ENCODE measurements at regions not wholly inside any gene's neighbourhood (a gene's known extent, or its start where the extent isn't known, plus 50 kb on each side); places are given as distances from the start of the nearest gene placed in this dataset.

DNA sequence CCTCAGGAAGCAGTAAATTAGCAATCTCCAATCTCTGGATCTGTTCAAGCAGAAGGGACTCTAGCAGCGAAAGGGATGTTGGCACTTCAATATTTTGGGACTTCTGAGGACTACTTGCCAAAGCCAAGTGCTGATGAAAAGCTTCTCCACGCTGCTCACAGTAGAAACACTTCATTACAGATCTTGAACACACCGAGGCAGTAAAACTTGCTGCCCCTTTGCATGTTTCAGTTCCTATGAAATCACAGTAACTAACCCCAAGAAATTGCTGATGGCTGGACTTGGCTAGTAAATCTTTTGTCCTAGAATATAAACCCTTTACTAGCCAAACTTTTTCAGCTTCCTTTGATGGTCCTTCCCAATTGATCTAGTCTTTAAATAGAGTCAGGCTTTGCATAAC, 750.5 kb upstream of the GRM7 start:
- H3K9ac ChIP-seq (ENCODE audit: low read depth, low read length) = no peak overlapping the region
- no peaks in the 10 kb centered on the region for H4K20me1 ChIP-seq (ENCODE audit: insufficient read depth, low read length)
- no peaks in the 10 kb centered on the region for H3K9me3 ChIP-seq (ENCODE audit: insufficient read depth, low read length, severe bottlenecking)
- no peak overlapping the region for H3K4me2 ChIP-seq (ENCODE audit: insufficient read depth, low read length)
- ATAC-seq (ENCODE audit: insufficient read depth, low read depth) (no peak), DNase-seq (no peak)
- TF ChIP-seq, protein P1, sequence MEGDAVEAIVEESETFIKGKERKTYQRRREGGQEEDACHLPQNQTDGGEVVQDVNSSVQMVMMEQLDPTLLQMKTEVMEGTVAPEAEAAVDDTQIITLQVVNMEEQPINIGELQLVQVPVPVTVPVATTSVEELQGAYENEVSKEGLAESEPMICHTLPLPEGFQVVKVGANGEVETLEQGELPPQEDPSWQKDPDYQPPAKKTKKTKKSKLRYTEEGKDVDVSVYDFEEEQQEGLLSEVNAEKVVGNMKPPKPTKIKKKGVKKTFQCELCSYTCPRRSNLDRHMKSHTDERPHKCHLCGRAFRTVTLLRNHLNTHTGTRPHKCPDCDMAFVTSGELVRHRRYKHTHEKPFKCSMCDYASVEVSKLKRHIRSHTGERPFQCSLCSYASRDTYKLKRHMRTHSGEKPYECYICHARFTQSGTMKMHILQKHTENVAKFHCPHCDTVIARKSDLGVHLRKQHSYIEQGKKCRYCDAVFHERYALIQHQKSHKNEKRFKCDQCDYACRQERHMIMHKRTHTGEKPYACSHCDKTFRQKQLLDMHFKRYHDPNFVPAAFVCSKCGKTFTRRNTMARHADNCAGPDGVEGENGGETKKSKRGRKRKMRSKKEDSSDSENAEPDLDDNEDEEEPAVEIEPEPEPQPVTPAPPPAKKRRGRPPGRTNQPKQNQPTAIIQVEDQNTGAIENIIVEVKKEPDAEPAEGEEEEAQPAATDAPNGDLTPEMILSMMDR (IDR thresholded peaks at IDR 0.05; ENCODE audit: borderline replicate concordance, extremely low read depth, low read length, poor library complexity, severe bottlenecking) = no peak
- no peak for TF ChIP-seq EZH2 (IDR thresholded peaks at IDR 0.05; ENCODE audit: borderline replicate concordance, low read depth, low read length, severe bottlenecking)
- no peaks in the 10 kb centered on the region for H3K36me3 ChIP-seq (ENCODE audit: insufficient read depth, low read length)
- H2AFZ ChIP-seq (ENCODE audit: low read depth, low read length) = no peak overlapping the region
- no peak overlapping the region for H3K27ac ChIP-seq (ENCODE audit: low read length)
- H3K4me3 ChIP-seq (ENCODE audit: low read depth in 1 of 2, low read length in 2 of 2) = no peak overlapping the region
- no peaks in the 10 kb centered on the region for H3K4me1 ChIP-seq (ENCODE audit: insufficient read depth, low read length)
- H3K27me3 ChIP-seq (ENCODE audit: insufficient read depth, low read length, poor library complexity) = no peaks in the 10 kb centered on the region
- H3K79me2 ChIP-seq (ENCODE audit: insufficient read depth, low read length) = no peaks in the 10 kb centered on the region

DNA sequence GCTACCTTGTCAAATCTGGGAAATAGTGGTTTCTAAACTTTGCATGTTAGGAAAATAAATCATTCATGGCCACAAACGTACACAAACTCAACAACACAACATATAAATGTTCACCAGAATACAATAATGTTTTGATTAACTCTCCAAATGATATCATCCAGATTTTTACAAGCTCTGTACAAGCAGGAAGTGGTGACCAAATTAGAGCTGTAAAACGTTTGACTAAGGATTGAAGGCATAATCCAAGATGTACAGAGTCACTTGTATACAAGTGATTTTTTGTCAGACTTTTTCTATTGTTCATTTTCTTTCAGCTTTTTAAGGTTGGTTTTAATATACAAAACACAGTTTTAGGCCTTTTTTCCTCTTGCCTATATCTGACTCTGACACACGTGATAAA, 748.4 kb upstream of the GRM7 start:
- no peaks in the 10 kb centered on the region for H3K36me3 ChIP-seq (ENCODE audit: insufficient read depth, low read length)
- H3K9me3 ChIP-seq (ENCODE audit: insufficient read depth, low read length, severe bottlenecking) = no peaks in the 10 kb centered on the region
- H3K79me2 ChIP-seq (ENCODE audit: insufficient read depth, low read length) = no peaks in the 10 kb centered on the region
- H3K27ac ChIP-seq (ENCODE audit: low read length) = no peak overlapping the region
- H2AFZ ChIP-seq (ENCODE audit: low read depth, low read length) = no peak overlapping the region
- ATAC-seq (ENCODE audit: insufficient read depth, low read depth) (no peak), DNase-seq (no peak)
- no peak overlapping the region for H3K4me3 ChIP-seq (ENCODE audit: low read depth in 1 of 2, low read length in 2 of 2)
- H3K4me1 ChIP-seq (ENCODE audit: insufficient read depth, low read length) = no peaks in the 10 kb centered on the region
- no peak overlapping the region for H3K9ac ChIP-seq (ENCODE audit: low read depth, low read length)
- H4K20me1 ChIP-seq (ENCODE audit: insufficient read depth, low read length) = no peaks in the 10 kb centered on the region
- H3K4me2 ChIP-seq (ENCODE audit: insufficient read depth, low read length) = no peak overlapping the region
- TF ChIP-seq, protein P1 (IDR thresholded peaks at IDR 0.05; ENCODE audit: borderline replicate concordance, extremely low read depth, low read length, poor library complexity, severe bottlenecking) = no peak
- TF ChIP-seq EZH2 (IDR thresholded peaks at IDR 0.05; ENCODE audit: borderline replicate concordance, low read depth, low read length, severe bottlenecking) = no peak
- H3K27me3 ChIP-seq (ENCODE audit: insufficient read depth, low read length, poor library complexity) = no peaks in the 10 kb centered on the region

DNA sequence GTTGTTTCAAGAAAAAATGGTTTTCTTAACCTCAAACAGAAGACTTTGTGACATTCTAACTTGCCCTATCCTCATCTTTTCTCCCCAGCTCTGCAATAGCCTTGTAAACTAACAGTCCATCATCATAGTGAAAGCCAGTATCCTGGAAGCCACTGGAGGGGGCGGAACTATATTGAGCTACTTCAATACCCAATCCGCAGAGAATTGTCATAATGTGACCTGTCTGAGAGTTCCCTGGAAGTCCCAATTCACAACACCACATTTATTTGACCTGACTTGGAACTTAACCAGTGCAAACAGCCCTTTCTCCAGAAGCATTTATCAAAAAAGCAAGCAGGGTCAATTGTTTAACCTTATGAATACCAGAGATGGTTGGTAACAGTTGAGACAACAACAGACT, 747.6 kb upstream of the GRM7 start:
- H3K4me1 ChIP-seq (ENCODE audit: insufficient read depth, low read length) = no peaks in the 10 kb centered on the region
- H3K9ac ChIP-seq (ENCODE audit: low read depth, low read length) = no peak overlapping the region
- H3K4me3 ChIP-seq (ENCODE audit: low read depth in 1 of 2, low read length in 2 of 2) = no peak overlapping the region
- no peaks in the 10 kb centered on the region for H3K9me3 ChIP-seq (ENCODE audit: insufficient read depth, low read length, severe bottlenecking)
- DNase-seq (no peak), ATAC-seq (ENCODE audit: insufficient read depth, low read depth) (no peak)
- H3K4me2 ChIP-seq (ENCODE audit: insufficient read depth, low read length) = no peak overlapping the region
- no peaks in the 10 kb centered on the region for H3K27me3 ChIP-seq (ENCODE audit: insufficient read depth, low read length, poor library complexity)
- no peaks in the 10 kb centered on the region for H4K20me1 ChIP-seq (ENCODE audit: insufficient read depth, low read length)
- no peak overlapping the region for H2AFZ ChIP-seq (ENCODE audit: low read depth, low read length)
- no peaks in the 10 kb centered on the region for H3K79me2 ChIP-seq (ENCODE audit: insufficient read depth, low read length)
- TF ChIP-seq, protein P1 (IDR thresholded peaks at IDR 0.05; ENCODE audit: borderline replicate concordance, extremely low read depth, low read length, poor library complexity, severe bottlenecking) = no peak
- no peak for TF ChIP-seq EZH2 (IDR thresholded peaks at IDR 0.05; ENCODE audit: borderline replicate concordance, low read depth, low read length, severe bottlenecking)
- H3K27ac ChIP-seq (ENCODE audit: low read length) = no peak overlapping the region
- no peaks in the 10 kb centered on the region for H3K36me3 ChIP-seq (ENCODE audit: insufficient read depth, low read length)

DNA sequence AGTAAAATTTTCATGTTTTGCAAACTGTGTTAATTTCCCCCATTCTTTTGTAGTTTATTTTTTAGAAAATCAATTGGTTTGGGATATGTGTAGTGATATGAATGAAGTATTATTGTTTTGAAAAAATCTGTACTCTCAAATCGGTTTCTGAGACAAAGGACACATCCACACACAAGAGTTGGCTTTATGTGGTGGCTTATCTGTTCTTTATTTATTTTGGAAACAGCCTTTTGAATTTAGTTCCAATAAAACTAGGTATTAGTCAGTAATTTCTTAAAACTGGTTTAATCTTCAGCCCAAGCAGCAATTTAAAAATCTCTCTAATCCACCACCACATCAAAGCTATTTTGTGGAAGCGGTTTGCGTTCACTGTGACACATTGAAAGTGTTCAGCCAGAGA, 741.5 kb upstream of the GRM7 start:
- no peak for DNase-seq
- Histone ChIP-seq H3K36me3 (ENCODE audit: insufficient read depth, low read length) (no peaks in the 10 kb centered on the region), H3K27ac (ENCODE audit: low read length) (no peak overlapping the region), H3K4me3 (ENCODE audit: low read depth in 1 of 2, low read length in 2 of 2) (no peak overlapping the region), H3K9me3 (ENCODE audit: insufficient read depth, low read length, severe bottlenecking) (no peaks in the 10 kb centered on the region), H3K27me3 (ENCODE audit: insufficient read depth, low read length, poor library complexity) (no peaks in the 10 kb centered on the region), H3K4me2 (ENCODE audit: insufficient read depth, low read length) (no peak overlapping the region), H3K4me1 (ENCODE audit: insufficient read depth, low read length) (no peaks in the 10 kb centered on the region), H3K9ac (ENCODE audit: low read depth, low read length) (no peak overlapping the region), H2AFZ (ENCODE audit: low read depth, low read length) (no peak overlapping the region), H4K20me1 (ENCODE audit: insufficient read depth, low read length) (no peaks in the 10 kb centered on the region), H3K79me2 (ENCODE audit: insufficient read depth, low read length) (no peaks in the 10 kb centered on the region)
- no peak for ATAC-seq (ENCODE audit: insufficient read depth, low read depth)
- no peak for TF ChIP-seq EZH2 (IDR thresholded peaks at IDR 0.05; ENCODE audit: borderline replicate concordance, low read depth, low read length, severe bottlenecking)
- TF ChIP-seq, protein P1 (IDR thresholded peaks at IDR 0.05; ENCODE audit: borderline replicate concordance, extremely low read depth, low read length, poor library complexity, severe bottlenecking) = no peak

Measured in DND-41 (cell line).